Effector memory CD8-positive, alpha-beta T cell (primary cell): ENCODE measurements at regions not wholly inside any gene's neighbourhood (a gene's known extent, or its start where the extent isn't known, plus 50 kb on each side); places are given as distances from the start of the nearest gene placed in this dataset.
"Not testable (repeated sequence)": the region's sequence is repeated elsewhere in the genome, so short reads cannot be mapped to it uniquely, and the experiment has no call there.

Experiments
- ATAC-seq: fragments of 150-1000 bp; cut with Tn5 transposase; replicated peaks from 2 replicates; pipeline ENCODE4 v1.10.0; 2021; ENCODE audit warnings: mild to moderate bottlenecking, moderate library complexity
- DNase-seq, 3 experiments: peaks; one replicate each; pipeline ENCODE4 v3.0.0; 2021
- H3K27ac Mint-ChIP-seq, 2 donors: one replicate each; pipeline ENCODE4 v1.8.0; 2022; ENCODE audit warnings: mild to moderate bottlenecking in 2 of 2, mixed read lengths in 2 of 2, moderate library complexity in 2 of 2
- H3K27me3 Mint-ChIP-seq, 2 donors: one replicate each; pipeline ENCODE4 v1.8.0; 2022; ENCODE audit warnings: mixed read lengths in 2 of 2
- H3K36me3 Mint-ChIP-seq: one replicate; pipeline ENCODE4 v1.8.0; 2022; ENCODE audit warnings: mild to moderate bottlenecking, moderate library complexity, mixed read lengths; ENCODE audit not compliant: insufficient read depth
- H3K4me1 Mint-ChIP-seq, 2 donors: one replicate each; pipeline ENCODE4 v1.8.0; 2022; ENCODE audit warnings: low read depth in 2 of 2, mixed read lengths in 2 of 2
- H3K4me3 Mint-ChIP-seq, 2 donors: one replicate each; pipeline ENCODE4 v1.8.0; 2022; ENCODE audit warnings: mild to moderate bottlenecking in 2 of 2, mixed read lengths in 2 of 2, moderate library complexity in 2 of 2
- H3K9me3 Mint-ChIP-seq, 2 donors: one replicate each; pipeline ENCODE4 v1.8.0; 2022; ENCODE audit warnings: mixed read lengths in 2 of 2

- H3K4me3 Mint-ChIP-seq, result no peak overlapping the region
- H3K27ac Mint-ChIP-seq, result no peak overlapping the region
- ATAC-seq (no peak), DNase-seq (no peak)
- no peaks in the 10 kb centered on the region for H3K36me3 Mint-ChIP-seq
- H3K4me1 Mint-ChIP-seq, result no peaks in the 10 kb centered on the region
- H3K9me3 Mint-ChIP-seq, result peaks cover 0 to 6% of the 10 kb centered on the region in 2 donors
- peaks cover 0 to 18% of the 10 kb centered on the region in 2 donors for H3K27me3 Mint-ChIP-seq
Measured at GRCh38 chr13:31540281-31540680, 199.0 kb upstream of the RXFP2 start.

GRCh38 chr13:31543190-31543589 is 196.1 kb upstream of the RXFP2 start:
- DNase-seq, result no peak
- Mint-ChIP-seq H3K27me3 (peaks cover 0 to 13% of the 10 kb centered on the region in 2 donors), H3K9me3 (peaks cover 0 to 6% of the 10 kb centered on the region in 2 donors), H3K27ac (no peak overlapping the region), H3K4me1 (no peaks in the 10 kb centered on the region), H3K4me3 (no peak overlapping the region), H3K36me3 (no peaks in the 10 kb centered on the region)
- no peak for ATAC-seq

- Mint-ChIP-seq H3K27me3 (no peaks in the 10 kb centered on the region), H3K4me3 (no peak overlapping the region), H3K27ac (no peak overlapping the region), H3K36me3 (no peaks in the 10 kb centered on the region), H3K4me1 (no peaks in the 10 kb centered on the region), H3K9me3 (peaks cover 0 to 5% of the 10 kb centered on the region in 2 donors)
- DNase-seq, result no peak
- no peak for ATAC-seq
Measured at GRCh38 chr13:31545616-31546015, 193.7 kb upstream of the RXFP2 start.

GRCh38 chr13:31556376-31556775 is 182.9 kb upstream of the RXFP2 start:
- Mint-ChIP-seq H3K27me3 (peaks cover 0 to 18% of the 10 kb centered on the region in 2 donors), H3K27ac (no peak overlapping the region), H3K4me1 (no peaks in the 10 kb centered on the region), H3K36me3 (no peaks in the 10 kb centered on the region), H3K9me3 (peaks cover 5 to 8% of the 10 kb centered on the region in 2 donors), H3K4me3 (no peak overlapping the region)
- no peak for DNase-seq
- no peak for ATAC-seq

GRCh38 chr13:31584221-31584620 is 155.1 kb upstream of the RXFP2 start:
- H3K4me3 Mint-ChIP-seq, H3K36me3 Mint-ChIP-seq, H3K4me1 Mint-ChIP-seq, H3K9me3 Mint-ChIP-seq, ATAC-seq, DNase-seq, H3K27ac Mint-ChIP-seq: not testable (repeated sequence)
- H3K27me3 Mint-ChIP-seq, result peaks cover 0 to 39% of the 10 kb centered on the region in 2 donors

GRCh38 chr13:31587698-31588266 is 151.5 kb upstream of the RXFP2 start:
- DNase-seq, result no peak
- H3K9me3 Mint-ChIP-seq, result peaks cover 0 to 8% of the 10 kb centered on the region in 2 donors
- H3K27me3 Mint-ChIP-seq, result peaks cover 0 to 38% of the 10 kb centered on the region in 2 donors
- no peak overlapping the region for H3K4me3 Mint-ChIP-seq
- H3K4me1 Mint-ChIP-seq, result no peaks in the 10 kb centered on the region
- H3K27ac Mint-ChIP-seq, result no peak overlapping the region
- no peak for ATAC-seq
- no peaks in the 10 kb centered on the region for H3K36me3 Mint-ChIP-seq

GRCh38 chr13:31588316-31588715 is 151.0 kb upstream of the RXFP2 start:
- Mint-ChIP-seq H3K27me3 (peaks cover 0 to 32% of the 10 kb centered on the region in 2 donors), H3K4me1 (no peaks in the 10 kb centered on the region), H3K4me3 (no peak overlapping the region), H3K27ac (no peak overlapping the region), H3K36me3 (no peaks in the 10 kb centered on the region), H3K9me3 (peaks cover 0 to 7% of the 10 kb centered on the region in 2 donors)
- ATAC-seq (no peak), DNase-seq (no peak)

GRCh38 chr13:31588893-31589292 is 150.4 kb upstream of the RXFP2 start:
- ATAC-seq (no peak), DNase-seq (no peak)
- Mint-ChIP-seq H3K27me3 (peaks cover 0 to 30% of the 10 kb centered on the region in 2 donors), H3K27ac (no peak overlapping the region), H3K4me1 (no peaks in the 10 kb centered on the region), H3K36me3 (no peaks in the 10 kb centered on the region), H3K4me3 (no peak overlapping the region), H3K9me3 (peaks cover 0 to 11% of the 10 kb centered on the region in 2 donors)

GRCh38 chr13:31591642-31592233 is 147.6 kb upstream of the RXFP2 start:
- no peak overlapping the region for H3K4me3 Mint-ChIP-seq
- H3K27me3 Mint-ChIP-seq, result peaks cover 0 to 18% of the 10 kb centered on the region in 2 donors
- no peak overlapping the region for H3K27ac Mint-ChIP-seq
- peaks cover 0 to 11% of the 10 kb centered on the region in 2 donors for H3K9me3 Mint-ChIP-seq
- no peaks in the 10 kb centered on the region for H3K36me3 Mint-ChIP-seq
- ATAC-seq (no peak), DNase-seq (no peak)
- H3K4me1 Mint-ChIP-seq, result no peaks in the 10 kb centered on the region

GRCh38 chr13:31594056-31594455 is 145.3 kb upstream of the RXFP2 start:
- Mint-ChIP-seq H3K27ac (no peak overlapping the region), H3K4me1 (no peaks in the 10 kb centered on the region), H3K36me3 (no peaks in the 10 kb centered on the region), H3K9me3 (peaks cover 0 to 8% of the 10 kb centered on the region in 2 donors), H3K4me3 (no peak overlapping the region), H3K27me3 (peaks cover 0 to 7% of the 10 kb centered on the region in 2 donors)
- no peak for ATAC-seq
- no peak for DNase-seq

GRCh38 chr13:31595563-31595962 is 143.8 kb upstream of the RXFP2 start:
- DNase-seq, result no peak
- no peaks in the 10 kb centered on the region for H3K4me1 Mint-ChIP-seq

GRCh38 chr13:31598990-31599389 is 140.3 kb upstream of the RXFP2 start:
- DNase-seq (no peak), ATAC-seq (no peak)
- Mint-ChIP-seq H3K9me3 (peaks cover 0 to 3% of the 10 kb centered on the region in 2 donors), H3K27ac (no peak overlapping the region), H3K27me3 (peaks cover 0 to 7% of the 10 kb centered on the region in 2 donors), H3K4me3 (no peak overlapping the region), H3K4me1 (no peaks in the 10 kb centered on the region), H3K36me3 (no peaks in the 10 kb centered on the region)

More at GRCh38 chr13:31595563-31595962, 143.8 kb upstream of the RXFP2 start:
- Mint-ChIP-seq H3K27ac (no peak overlapping the region), H3K36me3 (no peaks in the 10 kb centered on the region), H3K9me3 (peaks cover 0 to 8% of the 10 kb centered on the region in 2 donors), H3K27me3 (peaks cover 0 to 7% of the 10 kb centered on the region in 2 donors), H3K4me3 (no peak overlapping the region)
- ATAC-seq, result no peak

- ATAC-seq, result no peak
- no peak for DNase-seq
- no peaks in the 10 kb centered on the region for H3K27me3 Mint-ChIP-seq
- no peaks in the 10 kb centered on the region for H3K4me1 Mint-ChIP-seq
- H3K9me3 Mint-ChIP-seq, result peaks cover 0 to 3% of the 10 kb centered on the region in 2 donors
- no peaks in the 10 kb centered on the region for H3K36me3 Mint-ChIP-seq
- H3K27ac Mint-ChIP-seq, result no peak overlapping the region
- H3K4me3 Mint-ChIP-seq, result no peak overlapping the region
Measured at GRCh38 chr13:31605076-31605860, 134.1 kb upstream of the RXFP2 start.

- H3K27ac Mint-ChIP-seq, DNase-seq, H3K4me1 Mint-ChIP-seq, H3K27me3 Mint-ChIP-seq, H3K36me3 Mint-ChIP-seq, H3K4me3 Mint-ChIP-seq, H3K9me3 Mint-ChIP-seq, ATAC-seq: not testable (repeated sequence)
Measured at GRCh38 chr13:31607531-31607930, 131.8 kb upstream of the RXFP2 start.
